ENCODE measurements at regions not wholly inside any gene's neighbourhood (a gene's known extent, or its start where the extent isn't known, plus 50 kb on each side); places are given as distances from the start of the nearest gene placed in this dataset.

DNA sequence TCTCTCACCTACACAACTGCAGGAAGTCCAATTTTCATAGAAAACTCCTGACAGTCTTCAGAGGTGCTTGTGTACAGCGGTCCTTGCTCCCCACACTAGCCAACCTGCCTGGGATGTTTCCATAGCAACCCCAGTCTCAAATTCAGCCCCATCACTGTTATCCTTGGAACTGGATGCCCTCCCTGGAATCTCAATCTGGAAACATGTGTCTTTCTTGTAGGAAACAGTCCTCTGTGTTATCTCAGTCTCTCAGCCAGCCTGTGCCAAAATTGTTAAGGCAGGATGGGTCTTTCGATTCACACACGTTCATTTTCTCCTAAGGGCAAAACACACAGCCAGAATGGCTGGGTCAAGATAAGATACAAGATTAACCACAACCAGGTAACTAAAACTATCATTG, 295.5 kb upstream of the RND3 start:
- DNase-seq (ENCODE audit: low spot score): no peak

GRCh38 chr2:150782613-150783012, 295.1 kb upstream of the RND3 start:
- DNase-seq (ENCODE audit: low spot score): no peak

DNA sequence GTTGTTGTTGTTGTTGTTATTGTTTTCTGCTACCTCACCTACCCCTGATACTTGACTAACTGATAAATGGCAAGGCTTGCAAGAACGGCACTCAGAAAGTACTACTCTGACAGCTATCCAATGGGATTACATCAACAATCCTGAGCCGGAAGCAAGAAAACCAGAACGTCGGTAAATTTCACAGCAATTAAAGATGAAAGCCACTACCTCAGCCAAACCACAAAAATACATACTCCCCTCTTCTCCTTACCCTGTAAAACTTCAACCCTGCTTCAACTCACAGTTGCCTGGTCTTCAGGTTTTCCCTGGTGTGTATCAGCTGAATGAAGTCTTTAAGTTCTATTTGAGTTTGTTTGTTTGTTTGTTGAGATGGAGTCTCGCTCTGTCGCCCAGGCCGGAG, 293.7 kb upstream of the RND3 start:
- no peak for DNase-seq (ENCODE audit: low spot score)

DNA sequence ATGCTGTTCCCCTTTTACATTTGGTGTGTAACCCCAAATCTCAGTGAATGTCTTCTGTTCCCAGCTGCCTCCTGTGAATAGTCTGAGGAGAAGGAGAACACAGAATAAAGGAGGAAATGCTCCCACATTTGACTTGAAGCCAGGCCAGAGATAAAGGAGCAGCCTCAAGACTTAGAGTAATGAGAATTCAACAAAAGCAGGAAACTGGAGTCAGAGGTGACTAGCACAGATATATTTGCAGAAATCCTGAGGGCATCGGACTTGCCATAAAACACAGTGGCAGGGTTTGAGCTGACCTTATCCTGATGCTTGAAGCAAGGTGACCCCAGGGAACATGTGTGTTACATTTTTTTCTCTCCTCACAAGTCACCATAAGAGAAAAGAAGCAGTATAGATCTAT, 291.4 kb upstream of the RND3 start:
- no peak for DNase-seq (ENCODE audit: low spot score)

- no peak for DNase-seq (ENCODE audit: low spot score)
These were observed 282.0 kb upstream of the RND3 start for GRCh38 chr2:150769421-150769820.

DNA sequence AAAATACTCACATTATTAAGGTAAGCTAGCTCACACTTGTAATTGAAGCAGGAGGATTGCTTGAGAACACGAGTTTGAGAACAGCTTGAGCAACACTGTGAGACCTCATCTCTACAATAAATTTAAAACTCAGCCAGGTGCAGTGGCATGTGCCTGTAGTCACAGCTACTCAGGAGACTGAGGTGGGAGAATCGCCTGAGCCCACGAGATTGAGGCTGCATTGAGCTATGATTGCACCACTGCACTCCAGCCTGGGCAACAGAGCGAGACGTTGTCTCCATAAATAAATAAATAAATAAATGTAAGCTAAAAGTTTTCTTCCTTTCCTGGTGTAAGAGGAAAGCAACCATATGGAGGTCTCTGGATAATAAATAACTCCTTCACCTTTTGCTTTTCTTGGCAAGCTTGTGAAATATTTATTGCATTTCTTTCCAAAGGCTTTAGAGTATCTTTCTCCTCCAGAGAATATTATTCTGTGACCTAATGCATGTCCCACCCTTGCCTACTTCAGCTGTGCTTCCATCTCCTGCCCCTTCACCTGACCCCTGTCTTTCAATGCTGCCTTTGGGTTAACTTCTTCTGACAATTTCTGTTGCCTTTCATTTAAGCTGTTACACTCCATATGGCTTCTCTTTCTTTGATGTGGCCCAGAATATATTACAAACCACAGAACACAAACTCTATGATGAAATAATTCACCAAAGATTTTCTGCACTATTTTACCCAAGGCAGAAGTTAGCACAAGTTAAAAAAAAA, 280.7 kb upstream of the RND3 start:
- no peak for DNase-seq (ENCODE audit: low spot score)

GRCh38 chr2:150762571-150762970, 275.1 kb upstream of the RND3 start:
- no peak for DNase-seq (ENCODE audit: low spot score)

DNA sequence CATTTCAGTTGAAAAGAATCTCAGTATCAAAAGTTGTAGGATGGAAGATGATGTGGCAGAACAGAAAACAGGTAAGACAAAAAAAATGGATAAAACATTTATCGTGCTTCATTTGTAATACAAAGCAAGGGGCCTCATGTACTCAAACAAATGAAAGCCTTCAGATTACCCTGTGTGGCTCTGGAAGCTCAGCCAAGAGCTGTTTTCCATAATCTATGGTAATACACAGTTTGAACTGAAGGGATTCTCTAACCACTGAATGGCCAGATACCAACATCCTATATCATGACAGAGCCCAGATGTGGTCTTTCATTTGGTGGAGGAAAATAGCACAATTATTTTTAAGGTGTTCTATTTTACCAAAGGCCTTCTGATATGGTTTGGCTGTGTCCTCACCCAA, 272.1 kb upstream of the RND3 start:
- DNase-seq (ENCODE audit: low spot score): no peak

DNA sequence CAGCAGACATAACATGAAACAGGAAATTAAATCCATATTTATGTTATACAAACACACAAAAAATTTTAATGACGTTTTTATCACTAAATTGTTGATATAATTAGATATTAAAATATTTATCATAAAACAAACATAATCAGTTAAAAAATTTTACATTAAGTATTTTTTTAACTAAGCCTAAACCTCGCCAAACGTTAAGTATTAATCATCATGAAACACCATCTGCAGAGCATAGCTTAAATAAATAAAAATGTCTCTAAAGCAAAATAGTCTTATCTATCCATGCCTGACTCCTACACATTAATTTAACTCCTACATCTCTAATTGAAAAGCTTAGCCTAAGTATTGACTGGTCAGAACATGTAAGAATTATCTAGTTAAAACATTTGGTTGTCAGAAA, 271.6 kb upstream of the RND3 start:
- no peak for DNase-seq (ENCODE audit: low spot score)

- no peak for DNase-seq (ENCODE audit: low spot score)
These were observed 264.8 kb upstream of the RND3 start for GRCh38 chr2:150752229-150752628.

- DNase-seq (ENCODE audit: low spot score): no peak
These were observed 263.3 kb upstream of the RND3 start for GRCh38 chr2:150750720-150751119.

GRCh38 chr2:150742094-150742493, 254.6 kb upstream of the RND3 start:
- no peak for DNase-seq (ENCODE audit: low spot score)

DNA sequence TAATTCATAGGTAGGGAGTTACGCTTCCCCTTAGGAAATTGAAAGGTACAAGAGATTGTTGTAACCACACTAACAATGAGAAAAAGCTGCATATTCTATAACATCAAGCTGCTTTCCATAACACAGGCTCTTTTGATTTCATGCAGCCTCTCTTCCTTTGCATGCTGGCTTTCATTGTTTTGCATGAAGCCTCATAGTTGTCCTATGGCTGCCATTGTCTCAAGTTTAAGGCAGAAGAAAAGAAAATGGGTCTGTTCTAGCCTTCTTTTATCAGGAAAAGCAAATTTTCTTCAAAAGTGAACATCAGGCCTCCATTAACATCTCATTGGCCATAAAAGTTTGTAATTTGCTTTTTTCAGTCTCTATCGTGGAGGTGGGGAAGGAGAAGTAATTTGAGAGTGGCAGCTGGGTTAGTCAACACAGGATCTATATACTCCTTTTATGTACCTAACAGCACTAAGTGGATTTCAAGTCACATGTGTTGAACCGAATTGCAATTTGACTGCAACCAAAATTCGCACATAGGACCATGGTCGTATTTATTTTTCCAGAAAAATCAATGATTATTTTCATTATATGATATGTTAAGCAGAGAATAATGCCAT, 248.5 kb upstream of the RND3 start:
- no peak for DNase-seq (ENCODE audit: low spot score)

- no peak for DNase-seq (ENCODE audit: low spot score)
These were observed 245.7 kb upstream of the RND3 start for GRCh38 chr2:150733051-150733618.

DNA sequence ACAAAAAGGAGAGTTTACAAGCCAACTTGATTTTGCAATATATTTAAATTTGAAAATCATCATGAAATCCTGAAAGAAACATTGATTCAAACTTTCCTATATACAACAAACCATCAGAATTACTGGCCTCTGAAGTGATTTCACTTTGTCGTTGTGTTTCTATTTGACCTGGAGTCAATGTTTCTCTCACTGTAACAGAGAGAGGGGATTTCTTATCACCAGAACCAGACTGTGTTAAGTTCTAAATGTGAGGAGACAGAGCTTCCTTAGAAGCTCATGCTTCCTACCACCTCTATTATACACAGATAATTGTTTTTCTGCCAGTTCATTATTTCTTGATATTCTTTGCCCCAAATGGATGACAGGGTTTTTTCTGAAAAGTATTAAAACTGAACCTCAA, 245.0 kb upstream of the RND3 start:
- DNase-seq (ENCODE audit: low spot score): no peak

DNA sequence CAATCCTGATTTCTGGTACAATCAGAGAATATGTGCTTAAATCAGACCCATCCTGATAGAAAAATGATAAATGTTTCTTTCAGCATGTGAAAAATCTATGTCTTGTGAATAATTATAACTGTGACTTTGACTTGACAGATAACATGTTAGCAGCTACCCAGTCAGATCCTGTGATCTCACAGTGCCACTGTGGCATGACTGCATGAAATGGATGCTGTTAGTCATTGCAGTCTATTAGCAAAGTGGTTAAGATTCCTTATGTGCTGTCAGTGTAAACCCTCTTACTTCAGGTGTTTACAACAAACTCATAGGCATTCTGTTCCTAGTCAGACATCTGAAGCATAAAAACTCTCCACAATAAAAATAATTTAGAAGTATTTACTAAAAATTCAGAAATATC, 244.6 kb upstream of the RND3 start:
- DNase-seq (ENCODE audit: low spot score): no peak

- no peak for DNase-seq (ENCODE audit: low spot score)
These were observed 242.1 kb upstream of the RND3 start for GRCh38 chr2:150729495-150729955.

GRCh38 chr2:150718280-150718679, 230.8 kb upstream of the RND3 start:
- no peak for DNase-seq (ENCODE audit: low spot score)

DNA sequence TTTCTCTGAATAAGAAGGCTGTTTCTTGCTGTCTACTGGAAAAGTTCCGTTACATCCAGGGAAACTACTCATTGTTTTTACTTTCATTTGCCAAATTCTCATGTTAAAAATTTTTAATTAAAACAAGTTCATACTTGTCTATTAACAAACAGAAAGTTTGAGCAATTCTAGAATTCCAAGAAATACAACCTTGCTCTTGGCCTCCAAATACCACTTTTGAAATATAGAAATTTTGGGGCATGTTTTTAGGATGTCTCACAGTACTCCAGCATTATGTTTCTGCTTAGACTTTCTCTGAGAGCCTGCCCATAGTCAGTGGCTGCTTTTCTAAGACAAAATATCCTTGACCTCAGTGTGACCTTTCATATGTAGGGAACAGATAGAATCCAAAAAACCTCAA, 228.7 kb upstream of the RND3 start:
- no peak for DNase-seq (ENCODE audit: low spot score)

- no peak for DNase-seq (ENCODE audit: low spot score)
These were observed 228.0 kb upstream of the RND3 start for GRCh38 chr2:150715501-150715900.

DNA sequence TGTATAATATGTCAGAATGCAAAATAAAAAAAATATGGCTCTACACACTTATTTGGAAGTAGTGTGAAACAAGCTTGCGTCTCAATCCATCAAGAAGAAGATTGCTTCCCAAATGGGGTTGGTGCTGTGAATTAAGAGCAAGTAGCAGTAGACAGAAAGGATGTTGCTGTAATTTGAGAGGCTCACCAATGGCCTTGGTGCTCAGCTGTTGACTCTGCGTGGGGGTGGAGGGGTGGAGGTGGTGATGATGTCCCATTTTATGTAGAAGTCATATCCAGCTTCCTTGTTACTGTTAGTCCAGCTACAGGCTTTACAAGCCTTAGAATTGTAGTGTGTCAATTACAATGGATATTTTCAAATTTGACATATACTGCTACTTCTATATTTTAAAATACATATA, 223.4 kb upstream of the RND3 start:
- DNase-seq (ENCODE audit: low spot score): no peak

DNA sequence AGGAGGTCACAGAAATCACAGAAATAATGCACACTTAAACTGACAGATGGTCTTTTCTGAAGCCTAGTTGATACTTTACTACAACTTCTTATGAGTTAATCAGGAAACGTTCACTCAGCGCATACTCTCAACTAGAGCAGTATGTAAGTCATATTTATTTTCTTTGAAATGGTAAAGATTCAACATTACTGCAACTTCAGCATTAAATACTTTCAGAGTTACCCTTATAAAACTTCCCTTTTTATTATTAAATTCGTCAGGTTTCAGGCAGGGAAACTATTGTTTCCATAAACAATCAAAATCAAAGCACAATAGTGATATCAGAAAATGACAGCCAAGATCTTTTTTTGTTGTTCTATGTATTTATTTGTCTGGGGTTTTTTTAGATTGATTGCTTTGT, 222.6 kb upstream of the RND3 start:
- DNase-seq (ENCODE audit: low spot score): no peak

DNA sequence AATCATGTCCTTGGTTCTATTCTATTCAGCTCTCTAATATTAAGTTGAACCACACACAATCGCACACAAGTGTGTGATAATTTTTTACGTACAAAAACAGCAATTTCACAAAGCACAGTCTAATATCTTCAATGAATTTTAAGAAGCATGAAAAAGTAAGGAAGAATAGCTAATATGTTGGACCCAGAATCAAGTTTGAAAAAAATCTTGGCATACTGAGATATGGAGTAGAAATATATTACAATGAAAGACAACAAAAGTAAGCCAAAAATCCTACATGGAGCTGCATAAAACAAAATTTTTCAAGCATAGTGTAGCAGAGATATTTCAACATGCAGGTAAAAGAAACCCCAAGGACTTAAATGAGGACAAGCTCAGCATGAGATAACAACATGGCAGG, 219.1 kb upstream of the RND3 start:
- DNase-seq (ENCODE audit: low spot score): no peak

GRCh38 chr2:150705767-150706166, 218.3 kb upstream of the RND3 start:
- DNase-seq (ENCODE audit: low spot score): no peak
